ENCODE measurements at regions not wholly inside any gene's neighbourhood (a gene's known extent, or its start where the extent isn't known, plus 50 kb on each side); places are given as distances from the start of the nearest gene placed in this dataset.

DNA sequence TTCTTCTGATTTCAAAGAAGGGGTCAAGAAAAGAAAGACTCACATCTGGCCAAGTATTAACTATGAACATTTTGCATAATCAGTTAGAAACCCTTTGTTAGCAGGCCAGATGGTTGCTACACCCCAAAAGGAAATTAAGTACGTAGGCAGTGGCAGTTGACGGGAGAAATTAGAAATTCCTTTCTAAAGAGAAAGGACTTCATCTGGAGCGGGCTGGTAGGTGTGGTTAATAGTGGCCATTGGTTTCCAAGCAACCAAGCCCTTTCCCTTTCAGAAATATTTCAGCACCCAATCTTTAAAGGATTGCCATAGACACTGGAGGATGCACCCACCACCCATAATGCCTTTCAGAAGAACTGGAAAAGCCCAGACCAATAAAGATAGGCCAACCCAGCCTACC lies 235.7 kb upstream of the LDB2 start:
- TF ChIP-seq, protein P1, sequence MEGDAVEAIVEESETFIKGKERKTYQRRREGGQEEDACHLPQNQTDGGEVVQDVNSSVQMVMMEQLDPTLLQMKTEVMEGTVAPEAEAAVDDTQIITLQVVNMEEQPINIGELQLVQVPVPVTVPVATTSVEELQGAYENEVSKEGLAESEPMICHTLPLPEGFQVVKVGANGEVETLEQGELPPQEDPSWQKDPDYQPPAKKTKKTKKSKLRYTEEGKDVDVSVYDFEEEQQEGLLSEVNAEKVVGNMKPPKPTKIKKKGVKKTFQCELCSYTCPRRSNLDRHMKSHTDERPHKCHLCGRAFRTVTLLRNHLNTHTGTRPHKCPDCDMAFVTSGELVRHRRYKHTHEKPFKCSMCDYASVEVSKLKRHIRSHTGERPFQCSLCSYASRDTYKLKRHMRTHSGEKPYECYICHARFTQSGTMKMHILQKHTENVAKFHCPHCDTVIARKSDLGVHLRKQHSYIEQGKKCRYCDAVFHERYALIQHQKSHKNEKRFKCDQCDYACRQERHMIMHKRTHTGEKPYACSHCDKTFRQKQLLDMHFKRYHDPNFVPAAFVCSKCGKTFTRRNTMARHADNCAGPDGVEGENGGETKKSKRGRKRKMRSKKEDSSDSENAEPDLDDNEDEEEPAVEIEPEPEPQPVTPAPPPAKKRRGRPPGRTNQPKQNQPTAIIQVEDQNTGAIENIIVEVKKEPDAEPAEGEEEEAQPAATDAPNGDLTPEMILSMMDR (IDR thresholded peaks at IDR 0.05) = no peak
- TF ChIP-seq POLR2A (IDR thresholded peaks at IDR 0.05) (no peak), EP300 (IDR thresholded peaks at IDR 0.05) (no peak)

All from stomach (tissue), 4 donors.